Astrocyte of the spinal cord (primary cell): ENCODE measurements at regions not wholly inside any gene's neighbourhood (a gene's known extent, or its start where the extent isn't known, plus 50 kb on each side); places are given as distances from the start of the nearest gene placed in this dataset.

ENCODE experiments used
- DNase-seq: peaks from one replicate; pipeline ENCODE4 v3.0.0; 2011; ENCODE audit warnings: low read depth, low spot score
- H3K4me3 ChIP-seq: 2 replicates; pipeline ENCODE4 v1.5.1; 2011; ENCODE audit warnings: low read depth, mild to moderate bottlenecking, low read length, moderate library complexity
- CTCF ChIP-seq: IDR thresholded peaks from 2 replicates; pipeline ENCODE4 v1.5.1; 2012; ENCODE audit warnings: low read depth, mild to moderate bottlenecking, low read length, inconsistent platforms
- in situ Hi-C: cut with HindIII; loops from 2 replicates; pipeline ENCODE4 v1.10.0; 2017; ENCODE audit warnings: low sequenced_read_pairs

GRCh38 chr9:80797101-80797829 lies 892.1 kb downstream of the TLE1 start:
- no peak for DNase-seq
- H3K4me3 ChIP-seq: no peak overlapping the region
- in situ Hi-C loops: no loop called here
- TF ChIP-seq CTCF: no peak

- DNase-seq: no peak
- no peak overlapping the region for H3K4me3 ChIP-seq
- in situ Hi-C loops: no loop called here
- TF ChIP-seq CTCF: no peak
Measured at GRCh38 chr9:80796632-80797031, 892.7 kb downstream of the TLE1 start.

GRCh38 chr9:80794197-80794596 lies 895.1 kb downstream of the TLE1 start:
- in situ Hi-C loops: no loop called here
- H3K4me3 ChIP-seq: no peak overlapping the region
- TF ChIP-seq CTCF: no peak
- DNase-seq: no peak

GRCh38 chr9:80793706-80794105 lies 895.6 kb downstream of the TLE1 start:
- DNase-seq: no peak

GRCh38 chr9:80792726-80793125 lies 896.6 kb downstream of the TLE1 start:
- H3K4me3 ChIP-seq: no peak overlapping the region
- no peak for DNase-seq
- no peak for TF ChIP-seq CTCF
- in situ Hi-C loops: no loop called here

More at GRCh38 chr9:80793706-80794105, 895.6 kb downstream of the TLE1 start:
- H3K4me3 ChIP-seq: no peak overlapping the region
- no peak for TF ChIP-seq CTCF
- in situ Hi-C loops: no loop called here

GRCh38 chr9:80791836-80792235 lies 897.5 kb downstream of the TLE1 start:
- no peak overlapping the region for H3K4me3 ChIP-seq
- no peak for TF ChIP-seq CTCF
- in situ Hi-C loops: no loop called here
- DNase-seq: no peak

GRCh38 chr9:80790764-80791163 lies 898.6 kb downstream of the TLE1 start:
- no peak for DNase-seq
- in situ Hi-C loops: no loop called here
- H3K4me3 ChIP-seq: no peak overlapping the region
- TF ChIP-seq CTCF: no peak
